HG02973 (cell line): ENCODE measurements at regions not wholly inside any gene's neighbourhood (a gene's known extent, or its start where the extent isn't known, plus 50 kb on each side); places are given as distances from the start of the nearest gene placed in this dataset.
A peak's percentile ranks its signal among the peaks of the same experiment; 100 is the strongest.

ENCODE experiments used
- ATAC-seq: cut with Tn5 transposase; IDR thresholded peaks from one replicate; pipeline ENCODE4 v1.9.1; 2021; ENCODE audit warnings: moderate library complexity; ENCODE audit not compliant: unreplicated experiment

GRCh38 chr6:84467296-84467695, 239.9 kb upstream of the CEP162 start:
- ATAC-seq, result no peak

GRCh38 chr6:84466511-84466910, 239.1 kb upstream of the CEP162 start:
- no peak for ATAC-seq

GRCh38 chr6:84464471-84464870, 237.0 kb upstream of the CEP162 start:
- no peak for ATAC-seq

- no peak for ATAC-seq
Measured at GRCh38 chr6:84462698-84463097, 235.3 kb upstream of the CEP162 start.

GRCh38 chr6:84461461-84461860, 234.0 kb upstream of the CEP162 start:
- ATAC-seq, result no peak

- ATAC-seq, result no peak
Measured at GRCh38 chr6:84460491-84460890, 233.0 kb upstream of the CEP162 start.

GRCh38 chr6:84459401-84459800, 232.0 kb upstream of the CEP162 start:
- no peak for ATAC-seq

GRCh38 chr6:84458271-84458670, 230.8 kb upstream of the CEP162 start:
- ATAC-seq, result no peak

GRCh38 chr6:84457276-84457675, 229.8 kb upstream of the CEP162 start:
- ATAC-seq, result no peak

- no peak for ATAC-seq
Measured at GRCh38 chr6:84456803-84457202, 229.4 kb upstream of the CEP162 start.

GRCh38 chr6:84455511-84456029, 228.1 kb upstream of the CEP162 start:
- ATAC-seq, result no peak

- ATAC-seq, result no peak
Measured at GRCh38 chr6:84453499-84453898, 226.1 kb upstream of the CEP162 start.

- no peak for ATAC-seq
Measured at GRCh38 chr6:84450018-84450417, 222.6 kb upstream of the CEP162 start.

GRCh38 chr6:84449220-84449619, 221.8 kb upstream of the CEP162 start:
- ATAC-seq, result no peak

- ATAC-seq, result no peak
Measured at GRCh38 chr6:84448331-84448730, 220.9 kb upstream of the CEP162 start.

GRCh38 chr6:84447651-84448050, 220.2 kb upstream of the CEP162 start:
- no peak for ATAC-seq

GRCh38 chr6:84445068-84445467, 217.6 kb upstream of the CEP162 start:
- ATAC-seq, result no peak

GRCh38 chr6:84442208-84442607, 214.8 kb upstream of the CEP162 start:
- ATAC-seq, result no peak

GRCh38 chr6:84441456-84441855, 214.0 kb upstream of the CEP162 start:
- no peak for ATAC-seq

GRCh38 chr6:84434550-84434949, 207.1 kb upstream of the CEP162 start:
- no peak for ATAC-seq

GRCh38 chr6:84432619-84433018, 205.2 kb upstream of the CEP162 start:
- no peak for ATAC-seq

- ATAC-seq, result peak; percentile 74
Measured at GRCh38 chr6:84428300-84428907, 201.0 kb upstream of the CEP162 start.
